ENCODE measurements at regions not wholly inside any gene's neighbourhood (a gene's known extent, or its start where the extent isn't known, plus 50 kb on each side); places are given as distances from the start of the nearest gene placed in this dataset.

DNA sequence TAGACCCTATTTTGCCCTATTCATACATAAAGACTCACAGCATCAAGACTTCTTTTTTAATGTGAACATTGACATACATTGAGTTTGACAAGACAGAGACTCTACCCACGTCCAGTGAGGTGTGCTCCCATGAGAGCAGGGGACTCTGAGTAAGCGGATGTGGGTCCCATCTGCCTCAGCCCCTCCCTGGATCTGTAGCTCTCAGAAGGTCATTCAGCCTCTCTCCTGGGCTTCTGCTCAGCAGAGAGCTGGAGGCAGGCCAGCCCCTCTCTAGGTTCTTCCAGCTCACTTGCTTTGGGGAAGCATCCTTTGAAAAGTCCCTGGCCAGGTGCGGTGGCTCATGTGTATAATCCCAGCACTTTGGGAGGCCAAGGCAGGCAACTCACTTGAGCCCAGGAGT is 146.9 kb upstream of the ZMIZ1 start:
- no peak for TF ChIP-seq ZNF274 (IDR thresholded peaks at IDR 0.05; ENCODE audit: low read depth, low read length)
- no peak overlapping the region for H3K4me3 ChIP-seq (ENCODE audit: low read length)

- H3K4me3 ChIP-seq (ENCODE audit: low read length) = no peak overlapping the region
- no peak for TF ChIP-seq ZNF274 (IDR thresholded peaks at IDR 0.05; ENCODE audit: low read depth, low read length)
Measured at GRCh38 chr10:78923647-78924318, 145.0 kb upstream of the ZMIZ1 start.

DNA sequence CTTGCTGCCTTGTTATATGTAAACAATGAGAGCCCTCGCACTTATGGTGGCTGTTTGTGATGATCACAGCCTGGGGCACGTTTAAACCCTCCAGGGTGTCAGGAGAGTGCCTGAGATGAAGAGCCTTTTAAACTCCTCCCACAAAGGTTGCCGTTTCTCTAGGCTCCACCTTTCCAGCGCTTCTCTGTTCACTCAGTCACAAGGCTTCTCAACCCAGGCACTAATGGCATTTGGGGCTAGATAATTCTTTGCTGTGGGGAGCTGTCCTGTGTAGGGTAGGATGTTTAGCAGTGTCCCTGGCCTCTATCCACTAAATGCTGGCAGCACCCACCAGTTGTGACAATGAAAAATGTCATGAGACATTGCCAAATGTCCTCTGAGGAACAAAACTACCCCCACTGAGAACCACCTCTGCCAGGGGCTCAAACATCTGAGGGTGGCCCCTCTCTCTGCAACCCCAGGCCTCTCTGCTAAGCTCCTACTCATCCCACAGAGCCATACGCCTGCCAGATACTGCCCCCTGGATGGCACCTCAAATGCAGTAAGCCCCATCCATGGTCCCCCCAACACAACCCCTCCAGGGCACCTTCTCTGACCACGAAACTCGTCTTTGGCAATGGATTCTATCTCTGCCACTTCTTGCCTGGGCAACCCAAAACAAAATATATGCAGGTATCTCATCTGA is 144.3 kb upstream of the ZMIZ1 start:
- H3K4me3 ChIP-seq (ENCODE audit: low read length) = no peak overlapping the region
- TF ChIP-seq ZNF274 (IDR thresholded peaks at IDR 0.05; ENCODE audit: low read depth, low read length) = no peak

DNA sequence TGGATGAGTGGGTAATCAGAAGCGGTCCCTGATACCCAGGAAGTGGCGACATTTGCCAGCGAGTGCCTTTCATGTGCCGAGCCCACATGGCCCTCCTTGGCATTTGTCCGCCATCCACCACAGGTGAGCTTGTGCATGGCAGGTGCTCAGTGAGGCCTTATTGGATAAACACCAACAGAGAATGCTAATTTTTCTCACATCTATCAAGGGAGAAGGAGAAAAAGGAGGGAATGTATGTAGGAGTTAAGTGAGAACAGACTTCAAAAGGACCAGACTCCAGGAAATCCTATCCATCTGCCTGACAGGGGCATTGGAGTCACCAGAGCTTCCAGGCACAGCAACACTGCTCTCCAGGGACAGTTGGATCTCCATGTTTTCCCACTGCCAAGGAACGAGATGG is 143.5 kb upstream of the ZMIZ1 start:
- TF ChIP-seq ZNF274 (IDR thresholded peaks at IDR 0.05; ENCODE audit: low read depth, low read length) = no peak

DNA sequence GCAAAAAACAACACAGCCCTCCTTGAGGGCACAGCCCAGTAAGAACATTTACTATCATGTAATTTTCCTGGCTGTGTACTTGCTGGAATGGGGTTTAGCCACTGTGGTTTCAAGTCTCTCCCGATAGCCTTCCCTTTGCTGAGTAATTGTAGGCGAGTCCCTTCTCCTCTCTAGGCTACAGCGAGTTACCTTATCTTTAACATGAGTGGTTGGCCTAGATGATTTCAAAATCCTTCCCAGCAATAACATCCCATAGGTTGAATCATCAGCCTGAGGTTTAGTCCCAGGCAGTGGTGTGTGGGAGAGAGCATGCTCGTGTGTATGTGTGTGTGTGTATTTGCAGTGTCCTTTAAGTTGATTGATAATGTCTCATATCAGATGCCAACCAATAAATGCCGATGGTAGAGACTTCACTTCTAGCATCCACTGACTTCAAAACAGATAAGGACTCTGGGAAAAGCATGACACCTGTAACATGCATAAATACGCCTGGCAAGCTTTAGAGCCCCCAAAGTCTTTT is 142.9 kb upstream of the ZMIZ1 start:
- no peak for TF ChIP-seq ZNF274 (IDR thresholded peaks at IDR 0.05; ENCODE audit: low read depth, low read length)
- no peak overlapping the region for H3K4me3 ChIP-seq (ENCODE audit: low read length)

More for the DNA sequence above, 143.5 kb upstream of the ZMIZ1 start:
- no peak overlapping the region for H3K4me3 ChIP-seq (ENCODE audit: low read length)

DNA sequence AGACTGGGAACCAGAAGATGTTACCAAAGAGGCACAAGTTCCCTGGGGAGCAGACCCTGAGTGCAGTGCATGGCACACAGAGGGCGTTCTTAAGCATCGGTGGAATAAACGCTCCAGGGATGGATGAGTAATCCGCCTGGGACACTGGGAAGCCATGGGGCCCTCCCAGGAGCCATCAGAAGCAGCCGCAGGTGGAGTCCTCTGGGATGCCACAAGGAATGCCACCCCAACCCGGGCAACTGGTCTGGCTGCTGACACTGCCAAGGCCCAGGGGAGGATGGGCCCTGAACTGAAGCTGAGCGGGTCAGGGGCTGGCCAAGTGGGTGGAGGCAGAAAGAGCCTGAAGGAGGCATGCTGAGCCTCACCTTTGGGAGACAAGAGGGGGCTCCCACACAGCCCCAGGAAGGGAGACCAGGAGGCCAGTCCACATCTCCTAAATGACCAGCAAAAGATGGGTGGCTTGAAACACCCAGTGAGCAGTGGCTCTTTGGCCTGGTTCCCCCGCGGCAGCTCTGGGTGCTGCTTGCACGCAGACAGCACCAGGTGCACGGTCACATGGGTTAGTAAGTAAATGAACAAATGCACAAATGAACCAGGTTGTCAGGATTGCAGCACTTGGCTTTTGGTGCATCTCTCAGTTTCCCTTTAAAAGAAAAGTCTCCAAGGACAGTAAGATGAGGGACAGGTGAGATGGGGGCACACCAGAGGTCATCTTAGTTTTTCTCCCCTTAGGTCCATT is 141.3 kb upstream of the ZMIZ1 start:
- TF ChIP-seq ZNF274 (IDR thresholded peaks at IDR 0.05; ENCODE audit: low read depth, low read length) = no peak
- no peak overlapping the region for H3K4me3 ChIP-seq (ENCODE audit: low read length)

- no peak for TF ChIP-seq ZNF274 (IDR thresholded peaks at IDR 0.05; ENCODE audit: low read depth, low read length)
- no peak overlapping the region for H3K4me3 ChIP-seq (ENCODE audit: low read length)
Measured at GRCh38 chr10:78928330-78928729, 140.4 kb upstream of the ZMIZ1 start.

DNA sequence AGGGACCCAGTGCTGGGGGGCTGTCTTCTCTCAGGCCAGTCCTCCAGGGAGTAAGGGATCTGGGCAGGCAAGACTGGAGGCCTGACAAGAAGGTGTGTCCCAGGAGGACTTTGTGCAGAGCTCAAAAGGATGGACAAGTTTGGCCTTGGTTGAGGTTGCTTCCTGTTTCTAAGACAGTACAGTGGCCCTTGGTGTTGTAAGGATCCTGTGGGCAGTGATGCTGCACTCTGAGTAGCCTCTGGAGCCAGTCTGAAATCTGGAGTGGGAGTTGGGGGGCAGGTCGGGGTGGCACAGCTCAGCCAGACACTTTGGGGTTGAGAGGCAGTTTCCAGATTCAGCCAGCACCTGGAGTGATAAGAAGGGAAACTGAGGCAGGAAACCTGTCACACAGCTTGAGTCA is 139.2 kb upstream of the ZMIZ1 start:
- TF ChIP-seq ZNF274 (IDR thresholded peaks at IDR 0.05; ENCODE audit: low read depth, low read length) = no peak

DNA sequence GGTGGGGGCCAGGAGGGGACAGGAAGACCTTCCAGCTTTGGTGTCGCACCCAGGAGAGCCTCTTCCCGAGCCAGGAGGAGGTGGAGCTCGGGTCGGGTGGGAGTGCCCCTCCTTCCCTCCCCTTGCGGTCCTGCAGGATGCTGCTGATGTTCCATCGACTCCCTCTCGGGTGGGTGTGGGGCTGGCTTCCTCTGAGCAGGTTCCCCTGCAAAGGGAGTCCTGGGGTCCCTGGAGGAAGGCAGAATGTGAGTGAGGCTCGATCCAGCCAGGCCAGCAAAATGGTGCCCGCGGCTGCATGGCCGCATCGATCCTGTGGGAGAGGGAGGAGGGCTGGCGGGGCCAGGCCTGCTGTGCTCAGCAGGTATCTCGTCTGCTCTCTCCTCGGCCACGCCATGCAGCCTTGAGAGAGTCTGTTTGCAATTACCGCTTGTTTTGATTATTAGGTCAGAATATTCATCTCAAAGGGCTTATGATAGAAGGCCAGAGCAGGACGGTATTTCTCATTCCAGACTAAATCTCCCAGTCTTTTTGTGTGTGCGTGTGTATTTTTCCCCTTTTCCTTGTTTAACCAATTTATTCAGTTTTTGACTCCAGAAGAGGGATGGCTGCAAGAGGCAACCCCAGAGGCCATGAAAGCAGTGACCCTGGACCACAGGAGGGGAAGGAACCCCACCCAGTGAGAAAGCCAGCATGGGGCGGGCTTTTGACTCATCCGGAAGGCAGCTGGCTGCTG is 137.3 kb upstream of the ZMIZ1 start:
- H3K4me3 ChIP-seq (ENCODE audit: low read length) = no peak overlapping the region
- no peak for TF ChIP-seq ZNF274 (IDR thresholded peaks at IDR 0.05; ENCODE audit: low read depth, low read length)

More for the DNA sequence above, 139.2 kb upstream of the ZMIZ1 start:
- no peak overlapping the region for H3K4me3 ChIP-seq (ENCODE audit: low read length)

DNA sequence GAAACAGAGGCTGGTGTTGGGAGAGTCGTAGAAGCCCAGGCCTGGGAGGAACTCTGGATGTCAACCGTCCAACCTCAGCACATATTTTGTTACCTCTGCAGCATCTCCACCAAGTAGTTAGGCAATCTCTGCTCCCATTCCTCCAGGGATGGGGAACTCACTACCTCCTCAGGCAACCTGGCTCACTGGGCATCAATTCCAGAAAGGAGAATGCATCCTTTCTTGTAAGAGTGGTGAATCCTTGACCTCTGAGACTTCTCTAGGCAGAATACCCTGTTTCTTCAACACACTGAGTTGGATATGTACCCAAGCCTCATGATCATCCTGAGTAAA is 136.7 kb upstream of the ZMIZ1 start:
- H3K4me3 ChIP-seq (ENCODE audit: low read length) = no peak overlapping the region
- no peak for TF ChIP-seq ZNF274 (IDR thresholded peaks at IDR 0.05; ENCODE audit: low read depth, low read length)

DNA sequence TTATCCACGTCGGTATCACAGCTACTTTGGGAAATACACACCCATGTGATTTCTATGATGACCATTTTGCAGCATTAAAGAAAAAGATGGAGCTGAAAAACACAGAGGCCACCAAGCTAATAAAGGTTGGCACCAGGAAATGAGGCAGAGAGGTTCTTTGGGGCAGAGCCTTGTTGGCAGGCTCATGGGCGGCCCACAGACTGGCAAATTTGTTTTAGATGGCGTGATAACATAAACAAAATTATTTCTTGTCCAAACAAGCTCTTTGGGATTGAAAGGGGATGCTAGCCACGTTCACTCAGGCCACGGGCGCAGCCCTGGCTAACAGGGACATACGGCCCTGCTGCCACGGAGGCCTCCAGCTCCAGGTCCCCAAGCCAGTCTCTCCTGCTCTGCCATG is 135.9 kb upstream of the ZMIZ1 start:
- no peak for TF ChIP-seq ZNF274 (IDR thresholded peaks at IDR 0.05; ENCODE audit: low read depth, low read length)
- H3K4me3 ChIP-seq (ENCODE audit: low read length) = no peak overlapping the region

- H3K4me3 ChIP-seq (ENCODE audit: low read length) = no peak overlapping the region
- TF ChIP-seq ZNF274 (IDR thresholded peaks at IDR 0.05; ENCODE audit: low read depth, low read length) = no peak
Measured at GRCh38 chr10:78933828-78934531, 134.8 kb upstream of the ZMIZ1 start.

DNA sequence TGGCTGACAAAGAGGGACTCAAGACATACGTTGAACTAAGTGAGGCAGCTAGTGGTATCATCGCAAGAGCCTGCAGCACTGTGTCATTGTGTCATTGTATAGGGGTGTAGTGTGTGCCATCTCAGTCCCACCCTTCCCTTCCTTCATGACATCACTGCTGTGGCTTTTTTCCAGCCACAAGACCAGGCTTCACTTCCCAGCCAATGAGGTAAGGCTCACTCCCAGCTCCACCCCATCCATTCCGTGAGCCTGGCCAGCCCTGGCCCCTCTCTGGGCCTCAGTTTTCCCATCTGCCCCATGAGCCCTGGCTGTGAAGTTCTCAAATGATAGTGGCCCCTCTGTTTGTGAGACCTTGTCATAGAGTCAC is 134.3 kb upstream of the ZMIZ1 start:
- TF ChIP-seq ZNF274 (IDR thresholded peaks at IDR 0.05; ENCODE audit: low read depth, low read length) = no peak
- no peak overlapping the region for H3K4me3 ChIP-seq (ENCODE audit: low read length)

Measured in GM08714 (cell line).